Muscle of leg (tissue), 3 donors: ENCODE measurements at regions not wholly inside any gene's neighbourhood (a gene's known extent, or its start where the extent isn't known, plus 50 kb on each side); places are given as distances from the start of the nearest gene placed in this dataset.
A peak's percentile ranks its signal among the peaks of the same experiment; 100 is the strongest.

Source experiments
- DNase-seq: peaks from one replicate; pipeline ENCODE4 v3.0.0; 2013
- H3K27ac ChIP-seq: one replicate; pipeline ENCODE4 v1.5.1; 2013; ENCODE audit warnings: mild to moderate bottlenecking, low read length, control low read depth
- H3K27me3 ChIP-seq: one replicate; pipeline ENCODE4 v1.6.1; 2013; ENCODE audit warnings: low read length; ENCODE audit not compliant: control insufficient read depth, insufficient read depth
- H3K36me3 ChIP-seq: one replicate; pipeline ENCODE4 v1.6.1; 2013; ENCODE audit warnings: low read length; ENCODE audit not compliant: control insufficient read depth, insufficient read depth
- H3K4me1 ChIP-seq: one replicate; pipeline ENCODE4 v1.6.1; 2013; ENCODE audit warnings: low read length; ENCODE audit not compliant: control insufficient read depth, insufficient read depth
- H3K4me3 ChIP-seq: one replicate; pipeline ENCODE4 v1.5.1; 2013; ENCODE audit warnings: low read length, control low read depth
- H3K9me3 ChIP-seq: replicated peaks from 2 replicates; pipeline ENCODE4 v1.6.1; 2013; ENCODE audit warnings: low read depth, low read length; ENCODE audit not compliant: control insufficient read depth
- WGBS: methylation state at CpG from one replicate; pipeline ENCODE4 v1.1.5; 2013; ENCODE audit warnings: missing lambda C conversion rate; ENCODE audit not compliant: insufficient coverage; 5-methylcytosine and 5-hydroxymethylcytosine counted together

DNA sequence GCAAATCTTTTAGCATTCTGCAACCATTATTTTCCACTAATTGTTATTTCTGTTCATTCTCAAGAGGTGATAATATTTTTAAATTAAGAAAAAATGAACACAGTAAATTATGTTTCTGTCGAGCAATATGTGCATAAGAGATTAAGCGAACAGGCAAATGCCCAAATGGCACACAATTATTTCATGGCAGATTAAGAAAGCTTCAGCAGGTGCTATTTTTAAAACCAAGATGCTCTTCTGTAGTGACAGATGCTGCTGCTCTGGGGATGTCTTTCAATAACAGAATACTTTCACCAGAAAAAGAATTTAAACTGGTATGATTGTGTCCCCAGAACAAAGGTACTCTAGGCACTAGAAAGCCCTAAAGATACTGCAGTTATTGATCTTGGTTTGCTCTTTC, 412.7 kb upstream of the SORCS1 start:
- no CpG with 5 or more reads among the region's 2 CpGs for WGBS
- H3K27me3 ChIP-seq, result no peaks in the 10 kb centered on the region
- H3K4me1 ChIP-seq, result no peaks in the 10 kb centered on the region
- H3K36me3 ChIP-seq, result no peaks in the 10 kb centered on the region
- H3K4me3 ChIP-seq, result no peak overlapping the region
- H3K9me3 ChIP-seq, result no peaks in the 10 kb centered on the region
- no peak overlapping the region for H3K27ac ChIP-seq
- DNase-seq, result no peak

- Histone ChIP-seq H3K4me3 (no peak overlapping the region), H3K27ac (no peak overlapping the region), H3K4me1 (no peaks in the 10 kb centered on the region), H3K36me3 (no peaks in the 10 kb centered on the region), H3K9me3 (no peaks in the 10 kb centered on the region), H3K27me3 (no peaks in the 10 kb centered on the region)
- peak; percentile 16 for DNase-seq
- WGBS, result 40% methylated on average over 1 of the region's 2 CpGs
Measured at GRCh38 chr10:107576746-107577145, 412.2 kb upstream of the SORCS1 start.

DNA sequence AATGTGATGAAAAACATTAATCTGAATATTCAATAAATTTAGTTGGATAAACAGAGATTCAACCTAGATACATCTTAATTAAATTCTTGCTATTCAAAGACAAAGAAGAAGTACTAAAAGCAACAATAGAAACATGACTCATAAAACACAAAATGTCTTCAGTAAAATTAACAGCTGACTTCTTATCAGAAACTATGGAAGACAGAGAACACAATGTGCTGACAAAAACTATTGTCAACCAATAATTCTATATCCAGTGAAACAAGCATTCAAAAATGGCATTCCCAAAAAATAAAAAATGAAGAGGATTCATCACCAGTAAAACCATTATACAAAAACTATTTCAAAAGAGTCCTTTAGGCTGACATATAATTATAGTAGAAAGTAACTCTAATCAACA, 400.5 kb upstream of the SORCS1 start:
- Histone ChIP-seq H3K27ac (no peak overlapping the region), H3K36me3 (no peaks in the 10 kb centered on the region), H3K27me3 (no peaks in the 10 kb centered on the region), H3K4me3 (no peak overlapping the region), H3K4me1 (no peaks in the 10 kb centered on the region), H3K9me3 (peaks cover 2% of the 10 kb centered on the region)
- no peak for DNase-seq

DNA sequence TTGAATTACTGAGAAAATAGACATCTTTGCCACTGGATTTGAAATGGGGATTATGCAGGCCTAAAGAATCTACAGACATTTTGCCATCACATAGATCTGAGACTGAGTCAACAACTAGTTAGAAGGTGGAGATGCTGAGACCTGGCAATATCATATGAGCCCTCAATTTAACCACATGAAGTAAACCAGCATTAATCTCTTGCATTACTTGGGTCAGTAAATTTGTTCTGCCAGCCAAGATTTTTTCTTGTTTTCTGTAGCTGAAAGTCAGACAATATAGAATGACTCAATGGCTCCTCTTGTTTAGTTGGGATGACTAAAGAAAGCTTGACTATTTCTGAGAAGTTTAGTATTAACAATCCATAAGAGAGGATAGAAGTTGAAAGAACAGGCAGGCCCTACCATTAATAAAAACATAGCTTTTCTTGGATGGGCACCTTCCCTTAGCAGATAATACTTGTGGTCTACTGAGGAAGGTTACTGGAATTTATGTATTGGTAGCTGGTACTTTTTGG, 396.7 kb upstream of the SORCS1 start:
- Histone ChIP-seq H3K27me3 (no peaks in the 10 kb centered on the region), H3K9me3 (no peaks in the 10 kb centered on the region), H3K27ac (no peak overlapping the region), H3K4me3 (no peak overlapping the region), H3K36me3 (no peaks in the 10 kb centered on the region), H3K4me1 (no peaks in the 10 kb centered on the region)
- no peak for DNase-seq

- Histone ChIP-seq H3K36me3 (no peaks in the 10 kb centered on the region), H3K27me3 (no peaks in the 10 kb centered on the region), H3K27ac (no peak overlapping the region), H3K9me3 (no peaks in the 10 kb centered on the region), H3K4me3 (no peak overlapping the region), H3K4me1 (no peaks in the 10 kb centered on the region)
- no peak for DNase-seq
- WGBS, result no CpG with 5 or more reads among the region's 4 CpGs
Measured at GRCh38 chr10:107557916-107558315, 393.4 kb upstream of the SORCS1 start.

GRCh38 chr10:107554333-107554732, 389.8 kb upstream of the SORCS1 start:
- WGBS, result no CpG with 5 or more reads among the region's 1 CpG

GRCh38 chr10:107553470-107553869, 389.0 kb upstream of the SORCS1 start:
- no peaks in the 10 kb centered on the region for H3K36me3 ChIP-seq
- H3K27me3 ChIP-seq, result no peaks in the 10 kb centered on the region
- H3K9me3 ChIP-seq, result peaks cover 2% of the 10 kb centered on the region
- DNase-seq, result peak; percentile 5
- H3K4me3 ChIP-seq, result no peak overlapping the region
- no peaks in the 10 kb centered on the region for H3K4me1 ChIP-seq
- no peak overlapping the region for H3K27ac ChIP-seq
- WGBS, result no CpG with 5 or more reads among the region's 1 CpG

More at GRCh38 chr10:107554333-107554732, 389.8 kb upstream of the SORCS1 start:
- no peak overlapping the region for H3K4me3 ChIP-seq
- no peaks in the 10 kb centered on the region for H3K4me1 ChIP-seq
- DNase-seq, result no peak
- no peaks in the 10 kb centered on the region for H3K27me3 ChIP-seq
- peaks cover under 1% of the 10 kb centered on the region for H3K9me3 ChIP-seq
- H3K36me3 ChIP-seq, result no peaks in the 10 kb centered on the region
- H3K27ac ChIP-seq, result no peak overlapping the region

DNA sequence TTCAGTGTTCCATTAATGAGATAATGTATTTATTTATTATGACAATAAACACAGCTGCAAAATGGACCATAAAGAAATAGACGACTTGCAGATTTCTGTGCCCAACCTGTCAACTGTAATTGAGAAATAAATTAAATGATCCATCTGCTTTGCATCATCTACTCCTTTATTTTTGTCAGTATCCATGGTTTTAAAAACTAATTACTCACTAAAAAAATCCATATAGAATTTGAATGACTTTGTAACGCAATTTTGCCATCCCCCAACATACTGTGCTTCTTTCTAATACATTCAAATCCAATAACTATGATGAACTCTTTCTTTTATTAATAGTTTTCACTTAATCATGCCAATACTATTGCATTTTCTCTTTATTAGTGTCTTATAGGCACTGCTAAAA, 388.5 kb upstream of the SORCS1 start:
- H3K27me3 ChIP-seq, result no peaks in the 10 kb centered on the region
- peaks cover 2% of the 10 kb centered on the region for H3K9me3 ChIP-seq
- H3K36me3 ChIP-seq, result no peaks in the 10 kb centered on the region
- DNase-seq, result no peak
- H3K4me3 ChIP-seq, result no peak overlapping the region
- no peaks in the 10 kb centered on the region for H3K4me1 ChIP-seq
- no peak overlapping the region for H3K27ac ChIP-seq
- WGBS, result no CpG with 5 or more reads among the region's 2 CpGs

DNA sequence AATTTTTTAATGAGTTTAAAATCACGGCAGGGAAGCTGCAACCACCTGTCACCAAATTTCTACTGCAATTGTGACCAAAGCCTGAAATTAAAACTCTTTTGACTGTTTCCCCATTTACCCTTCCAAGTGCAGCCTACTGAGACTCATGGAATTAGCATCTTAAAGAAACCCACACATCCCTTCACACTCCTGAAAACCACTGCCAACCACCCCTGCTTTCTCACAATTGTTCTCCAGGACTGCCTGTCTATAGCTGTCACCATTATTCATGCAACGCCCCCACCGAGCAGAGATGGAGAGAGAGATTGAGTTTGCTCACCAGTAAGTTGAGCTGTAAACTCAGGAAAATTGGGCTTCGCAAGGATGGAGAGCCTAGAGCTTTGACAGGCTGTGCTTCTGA, 383.8 kb upstream of the SORCS1 start:
- DNase-seq, result no peak
- H3K36me3 ChIP-seq, result no peaks in the 10 kb centered on the region
- 80% methylated on average over 1 of the region's 4 CpGs for WGBS
- no peaks in the 10 kb centered on the region for H3K27me3 ChIP-seq
- H3K4me3 ChIP-seq, result no peak overlapping the region
- H3K4me1 ChIP-seq, result no peaks in the 10 kb centered on the region
- H3K9me3 ChIP-seq, result peaks cover 2% of the 10 kb centered on the region
- no peak overlapping the region for H3K27ac ChIP-seq

GRCh38 chr10:107546986-107547385, 382.5 kb upstream of the SORCS1 start:
- Histone ChIP-seq H3K9me3 (peaks cover 2% of the 10 kb centered on the region), H3K36me3 (no peaks in the 10 kb centered on the region), H3K4me3 (no peak overlapping the region), H3K27me3 (no peaks in the 10 kb centered on the region), H3K4me1 (no peaks in the 10 kb centered on the region), H3K27ac (no peak overlapping the region)
- DNase-seq, result no peak
- WGBS, result no CpG with 5 or more reads among the region's 5 CpGs

GRCh38 chr10:107546284-107546683, 381.8 kb upstream of the SORCS1 start:
- Histone ChIP-seq H3K4me3 (no peak overlapping the region), H3K27ac (no peak overlapping the region), H3K36me3 (no peaks in the 10 kb centered on the region), H3K4me1 (no peaks in the 10 kb centered on the region), H3K9me3 (peaks cover 2% of the 10 kb centered on the region), H3K27me3 (no peaks in the 10 kb centered on the region)
- WGBS, result no CpG with 5 or more reads among the region's 1 CpG
- DNase-seq, result no peak
